ENCODE measurements at regions not wholly inside any gene's neighbourhood (a gene's known extent, or its start where the extent isn't known, plus 50 kb on each side); places are given as distances from the start of the nearest gene placed in this dataset.

DNA sequence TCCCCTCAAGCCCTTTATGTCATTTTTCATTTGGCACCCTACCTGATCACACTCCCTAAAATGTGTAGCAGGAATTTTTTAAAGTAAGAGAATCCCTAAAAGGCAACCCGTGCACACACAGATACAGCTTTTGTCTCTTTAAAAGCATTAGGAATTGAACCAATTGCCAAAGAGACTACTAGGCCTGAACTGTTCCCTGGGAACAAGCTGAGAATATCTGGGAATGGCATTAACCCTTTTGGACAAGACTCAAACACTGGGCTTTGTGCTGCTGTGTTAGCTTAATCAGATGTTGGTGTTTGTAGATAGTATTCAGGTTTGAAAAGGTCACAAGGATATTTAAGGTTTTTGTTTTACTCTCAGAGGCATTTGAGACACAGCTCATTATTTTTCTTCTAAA is 414.4 kb upstream of the PDZRN3 start:
- TF ChIP-seq CHD4 (IDR thresholded peaks at IDR 0.05; ENCODE audit: borderline replicate concordance) (no peak), PHF8 (IDR thresholded peaks at IDR 0.05; ENCODE audit: borderline replicate concordance, low read depth) (no peak), TFCP2L1 (CRISPR knock-in tag; IDR thresholded peaks at IDR 0.05) (no peak), CHD2 (IDR thresholded peaks at IDR 0.05; ENCODE audit: low read length, partially characterized antibody) (no peak), SREBF2 (IDR thresholded peaks at IDR 0.05) (no peak), NR3C1 (IDR thresholded peaks at IDR 0.05) (no peak), HMGXB4 (CRISPR knock-in tag; IDR thresholded peaks at IDR 0.05; ENCODE audit: borderline replicate concordance) (no peak), JUN (IDR thresholded peaks at IDR 0.05) (no peak), HES2 (IDR thresholded peaks at IDR 0.05) (no peak), EHMT2 (IDR thresholded peaks at IDR 0.05; ENCODE audit: low read depth) (no peak), EP300 (IDR thresholded peaks at IDR 0.05) (no peak), JUNB (IDR thresholded peaks at IDR 0.05) (no peak)
- TF ChIP-seq, protein P1, sequence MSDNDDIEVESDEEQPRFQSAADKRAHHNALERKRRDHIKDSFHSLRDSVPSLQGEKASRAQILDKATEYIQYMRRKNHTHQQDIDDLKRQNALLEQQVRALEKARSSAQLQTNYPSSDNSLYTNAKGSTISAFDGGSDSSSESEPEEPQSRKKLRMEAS (IDR thresholded peaks at IDR 0.05) = no peak
- ChIA-PET CTCF (no interaction called here), POLR2A (no interaction called here)
- FAIRE-seq = no peak
- WGBS (ENCODE audit: missing lambda C conversion rate) = 5% methylated on average over 1 of the region's 1 CpG
- ATAC-seq = no peak
- Histone ChIP-seq H3K27ac (no peak overlapping the region), H3K4me1 (no peaks in the 10 kb centered on the region), H3K4me2 (no peak overlapping the region), H3K4me3 (no peak overlapping the region), H3K9me3 (no peaks in the 10 kb centered on the region)
- no peak for DNase-seq (ENCODE audit: low read depth in 1 of 2, low spot score in 1 of 2)

- CTCF ChIA-PET = no interaction called here
- H3K4me3 ChIP-seq = no peak overlapping the region
- no peak overlapping the region for H3K27ac ChIP-seq
- H3K9me3 ChIP-seq = no peaks in the 10 kb centered on the region
- H3K4me1 ChIP-seq = no peaks in the 10 kb centered on the region
- 10% methylated on average over 1 of the region's 1 CpG for WGBS (ENCODE audit: missing lambda C conversion rate)
- FAIRE-seq (no peak), DNase-seq (ENCODE audit: low read depth in 1 of 2, low spot score in 1 of 2) (no peak), ATAC-seq (no peak)
- POLR2A ChIA-PET = no interaction called here
- no peak overlapping the region for H3K4me2 ChIP-seq
- no peak for TF ChIP-seq ZNF302 (CRISPR knock-in tag; IDR thresholded peaks at IDR 0.05)
- TF ChIP-seq POLR2AphosphoS2 (conservative IDR thresholded peaks at IDR 0.05; ENCODE audit: low read length) = no peak
- no peak for TF ChIP-seq SREBF2 (IDR thresholded peaks at IDR 0.05)
- TF ChIP-seq RARB (CRISPR knock-in tag; IDR thresholded peaks at IDR 0.05) = no peak
- no peak for TF ChIP-seq KDM5A (IDR thresholded peaks at IDR 0.05)
- no peak for TF ChIP-seq HDAC2 (IDR thresholded peaks at IDR 0.05)
- TF ChIP-seq EP300 (IDR thresholded peaks at IDR 0.05) = no peak
- no peak for TF ChIP-seq ZFP36 (IDR thresholded peaks at IDR 0.05; ENCODE audit: borderline replicate concordance, partially characterized antibody)
- TF ChIP-seq FOSB (CRISPR knock-in tag; IDR thresholded peaks at IDR 0.05) = no peak
- TF ChIP-seq, protein P2, sequence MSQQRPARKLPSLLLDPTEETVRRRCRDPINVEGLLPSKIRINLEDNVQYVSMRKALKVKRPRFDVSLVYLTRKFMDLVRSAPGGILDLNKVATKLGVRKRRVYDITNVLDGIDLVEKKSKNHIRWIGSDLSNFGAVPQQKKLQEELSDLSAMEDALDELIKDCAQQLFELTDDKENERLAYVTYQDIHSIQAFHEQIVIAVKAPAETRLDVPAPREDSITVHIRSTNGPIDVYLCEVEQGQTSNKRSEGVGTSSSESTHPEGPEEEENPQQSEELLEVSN (IDR thresholded peaks at IDR 0.05; ENCODE audit: borderline replicate concordance, low read depth) = no peak
- no peak for TF ChIP-seq TFCP2L1 (CRISPR knock-in tag; IDR thresholded peaks at IDR 0.05)
- no peak for TF ChIP-seq CHD4 (IDR thresholded peaks at IDR 0.05; ENCODE audit: borderline replicate concordance)
- TF ChIP-seq HES2 (IDR thresholded peaks at IDR 0.05) = no peak
Measured at GRCh38 chr3:74036568-74036967, 411.8 kb upstream of the PDZRN3 start.

DNA sequence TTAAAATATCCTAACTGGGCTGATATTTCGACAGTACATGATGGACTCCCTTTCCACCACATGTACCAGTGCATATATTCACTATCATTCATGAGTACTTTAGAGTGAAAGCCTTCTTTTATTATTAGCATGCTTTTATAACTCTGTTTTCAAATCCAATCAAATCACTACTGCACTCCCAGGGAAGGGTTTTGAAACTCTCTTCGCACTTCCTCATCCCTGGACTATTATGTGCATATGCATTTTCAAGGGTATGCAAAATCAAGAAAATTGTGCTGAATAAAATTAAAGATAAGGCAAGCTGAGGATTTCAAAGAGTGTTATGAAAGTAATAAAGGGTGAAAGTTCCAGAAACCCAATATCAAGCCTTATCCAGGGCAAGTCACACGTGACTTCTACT is 411.4 kb upstream of the PDZRN3 start:
- ATAC-seq (no peak), FAIRE-seq (no peak), DNase-seq (ENCODE audit: low read depth in 1 of 2, low spot score in 1 of 2) (no peak)
- no peaks in the 10 kb centered on the region for H3K9me3 ChIP-seq
- 2% methylated on average over 3 of the region's 3 CpGs for WGBS (ENCODE audit: missing lambda C conversion rate)
- H3K4me3 ChIP-seq = no peak overlapping the region
- no peak overlapping the region for H3K4me2 ChIP-seq
- POLR2A ChIA-PET = no interaction called here
- CTCF ChIA-PET = no interaction called here
- no peak overlapping the region for H3K27ac ChIP-seq
- no peak for TF ChIP-seq ZC3H11A (IDR thresholded peaks at IDR 0.05)
- no peaks in the 10 kb centered on the region for H3K4me1 ChIP-seq
